ENCODE measurements at regions not wholly inside any gene's neighbourhood (a gene's known extent, or its start where the extent isn't known, plus 50 kb on each side); places are given as distances from the start of the nearest gene placed in this dataset.

DNA sequence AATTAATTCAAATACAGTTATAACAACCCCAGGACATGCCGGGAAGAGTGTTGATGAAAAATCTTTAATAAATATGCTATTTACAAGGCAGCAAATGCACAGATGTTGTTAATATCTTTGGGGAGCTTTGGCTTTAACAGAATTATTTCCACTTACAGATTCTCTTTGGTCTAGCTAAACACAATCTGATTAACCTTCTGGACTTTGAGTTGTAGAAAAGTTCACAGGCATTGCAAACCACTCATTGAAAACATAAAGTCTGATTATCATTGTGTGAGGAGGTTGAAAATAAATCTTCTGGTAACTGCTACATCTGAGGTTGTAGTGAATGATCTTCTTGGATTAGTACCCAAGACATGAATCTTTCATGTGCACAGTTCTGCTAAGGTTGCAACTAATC is 255.6 kb downstream of the LHFPL1 start (continued):
- TF ChIP-seq, protein P1, sequence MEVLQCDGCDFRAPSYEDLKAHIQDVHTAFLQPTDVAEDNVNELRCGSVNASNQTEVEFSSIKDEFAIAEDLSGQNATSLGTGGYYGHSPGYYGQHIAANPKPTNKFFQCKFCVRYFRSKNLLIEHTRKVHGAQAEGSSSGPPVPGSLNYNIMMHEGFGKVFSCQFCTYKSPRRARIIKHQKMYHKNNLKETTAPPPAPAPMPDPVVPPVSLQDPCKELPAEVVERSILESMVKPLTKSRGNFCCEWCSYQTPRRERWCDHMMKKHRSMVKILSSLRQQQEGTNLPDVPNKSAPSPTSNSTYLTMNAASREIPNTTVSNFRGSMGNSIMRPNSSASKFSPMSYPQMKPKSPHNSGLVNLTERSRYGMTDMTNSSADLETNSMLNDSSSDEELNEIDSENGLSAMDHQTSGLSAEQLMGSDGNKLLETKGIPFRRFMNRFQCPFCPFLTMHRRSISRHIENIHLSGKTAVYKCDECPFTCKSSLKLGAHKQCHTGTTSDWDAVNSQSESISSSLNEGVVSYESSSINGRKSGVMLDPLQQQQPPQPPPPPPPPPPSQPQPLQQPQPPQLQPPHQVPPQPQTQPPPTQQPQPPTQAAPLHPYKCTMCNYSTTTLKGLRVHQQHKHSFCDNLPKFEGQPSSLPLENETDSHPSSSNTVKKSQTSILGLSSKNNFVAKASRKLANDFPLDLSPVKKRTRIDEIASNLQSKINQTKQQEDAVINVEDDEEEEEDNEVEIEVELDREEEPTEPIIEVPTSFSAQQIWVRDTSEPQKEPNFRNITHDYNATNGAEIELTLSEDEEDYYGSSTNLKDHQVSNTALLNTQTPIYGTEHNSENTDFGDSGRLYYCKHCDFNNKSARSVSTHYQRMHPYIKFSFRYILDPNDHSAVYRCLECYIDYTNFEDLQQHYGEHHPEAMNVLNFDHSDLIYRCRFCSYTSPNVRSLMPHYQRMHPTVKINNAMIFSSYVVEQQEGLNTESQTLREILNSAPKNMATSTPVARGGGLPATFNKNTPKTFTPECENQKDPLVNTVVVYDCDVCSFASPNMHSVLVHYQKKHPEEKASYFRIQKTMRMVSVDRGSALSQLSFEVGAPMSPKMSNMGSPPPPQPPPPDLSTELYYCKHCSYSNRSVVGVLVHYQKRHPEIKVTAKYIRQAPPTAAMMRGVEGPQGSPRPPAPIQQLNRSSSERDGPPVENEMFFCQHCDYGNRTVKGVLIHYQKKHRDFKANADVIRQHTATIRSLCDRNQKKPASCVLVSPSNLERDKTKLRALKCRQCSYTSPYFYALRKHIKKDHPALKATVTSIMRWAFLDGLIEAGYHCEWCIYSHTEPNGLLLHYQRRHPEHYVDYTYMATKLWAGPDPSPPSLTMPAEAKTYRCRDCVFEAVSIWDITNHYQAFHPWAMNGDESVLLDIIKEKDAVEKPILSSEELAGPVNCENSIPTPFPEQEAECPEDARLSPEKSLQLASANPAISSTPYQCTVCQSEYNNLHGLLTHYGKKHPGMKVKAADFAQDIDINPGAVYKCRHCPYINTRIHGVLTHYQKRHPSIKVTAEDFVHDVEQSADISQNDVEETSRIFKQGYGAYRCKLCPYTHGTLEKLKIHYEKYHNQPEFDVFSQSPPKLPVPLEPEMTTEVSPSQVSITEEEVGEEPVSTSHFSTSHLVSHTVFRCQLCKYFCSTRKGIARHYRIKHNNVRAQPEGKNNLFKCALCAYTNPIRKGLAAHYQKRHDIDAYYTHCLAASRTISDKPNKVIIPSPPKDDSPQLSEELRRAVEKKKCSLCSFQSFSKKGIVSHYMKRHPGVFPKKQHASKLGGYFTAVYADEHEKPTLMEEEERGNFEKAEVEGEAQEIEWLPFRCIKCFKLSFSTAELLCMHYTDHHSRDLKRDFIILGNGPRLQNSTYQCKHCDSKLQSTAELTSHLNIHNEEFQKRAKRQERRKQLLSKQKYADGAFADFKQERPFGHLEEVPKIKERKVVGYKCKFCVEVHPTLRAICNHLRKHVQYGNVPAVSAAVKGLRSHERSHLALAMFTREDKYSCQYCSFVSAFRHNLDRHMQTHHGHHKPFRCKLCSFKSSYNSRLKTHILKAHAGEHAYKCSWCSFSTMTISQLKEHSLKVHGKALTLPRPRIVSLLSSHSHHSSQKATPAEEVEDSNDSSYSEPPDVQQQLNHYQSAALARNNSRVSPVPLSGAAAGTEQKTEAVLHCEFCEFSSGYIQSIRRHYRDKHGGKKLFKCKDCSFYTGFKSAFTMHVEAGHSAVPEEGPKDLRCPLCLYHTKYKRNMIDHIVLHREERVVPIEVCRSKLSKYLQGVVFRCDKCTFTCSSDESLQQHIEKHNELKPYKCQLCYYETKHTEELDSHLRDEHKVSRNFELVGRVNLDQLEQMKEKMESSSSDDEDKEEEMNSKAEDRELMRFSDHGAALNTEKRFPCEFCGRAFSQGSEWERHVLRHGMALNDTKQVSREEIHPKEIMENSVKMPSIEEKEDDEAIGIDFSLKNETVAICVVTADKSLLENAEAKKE (CRISPR knock-in tag; IDR thresholded peaks at IDR 0.05): no peak

DNA sequence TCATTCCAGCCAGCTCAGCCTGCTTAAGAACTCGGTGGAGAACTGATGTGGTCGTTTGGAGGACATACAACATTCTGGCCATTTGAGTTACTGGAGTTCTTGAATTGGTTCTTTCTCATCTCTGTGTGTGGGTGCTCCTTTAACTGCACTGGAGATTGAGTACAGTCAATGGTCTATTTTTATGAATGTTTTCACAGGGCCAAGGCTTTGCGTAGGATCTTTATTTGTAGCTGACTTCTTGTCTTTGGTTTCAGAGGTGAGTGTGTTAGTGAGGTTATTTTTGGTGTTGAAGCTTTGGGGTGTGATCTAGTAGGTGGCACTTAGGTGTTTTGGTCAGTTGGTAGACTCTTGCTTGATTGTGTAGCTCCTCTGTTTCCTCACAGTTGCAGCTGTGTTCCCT is 288.4 kb downstream of the LHFPL1 start:
- no peak overlapping the region for H3K4me3 ChIP-seq
- H4K20me1 ChIP-seq (replicated peaks; ENCODE audit: insufficient read depth): no peaks in the 10 kb centered on the region
- Mint-ChIP-seq H3K4me1 (no peaks in the 10 kb centered on the region), H3K27me3 (ENCODE audit: insufficient read depth, low read depth, poor library complexity) (no peaks in the 10 kb centered on the region), H3K9me3 (no peaks in the 10 kb centered on the region), H3K27ac (peak overlapping the region; percentile 31; the same call in 1 of the 2 replicates), H3K36me3 (ENCODE audit: low read depth) (no peaks in the 10 kb centered on the region), H3K4me3 (no peak overlapping the region; the same call in 2 of the 3 replicates)
- no peaks in the 10 kb centered on the region for H3K27me3 ChIP-seq (ENCODE audit: insufficient read depth)
- TF ChIP-seq POLR2AphosphoS5 (IDR thresholded peaks at IDR 0.05; ENCODE audit: low read depth) (no peak), EZH2 (IDR thresholded peaks at IDR 0.05; ENCODE audit: low read depth, unreplicated experiment) (no peak), ZNF114 (CRISPR knock-in tag; IDR thresholded peaks at IDR 0.05) (no peak), STAT1 (IDR thresholded peaks at IDR 0.05; ENCODE audit: unreplicated experiment) (no peak), CREB1 (CRISPR knock-in tag; IDR thresholded peaks at IDR 0.05; ENCODE audit: low read depth) (no peak), NANOG (IDR thresholded peaks at IDR 0.05; ENCODE audit: borderline replicate concordance) (no peak), EZH2phosphoT487 (IDR thresholded peaks at IDR 0.05; ENCODE audit: unreplicated experiment) (no peak)
- TF ChIP-seq, protein P2, sequence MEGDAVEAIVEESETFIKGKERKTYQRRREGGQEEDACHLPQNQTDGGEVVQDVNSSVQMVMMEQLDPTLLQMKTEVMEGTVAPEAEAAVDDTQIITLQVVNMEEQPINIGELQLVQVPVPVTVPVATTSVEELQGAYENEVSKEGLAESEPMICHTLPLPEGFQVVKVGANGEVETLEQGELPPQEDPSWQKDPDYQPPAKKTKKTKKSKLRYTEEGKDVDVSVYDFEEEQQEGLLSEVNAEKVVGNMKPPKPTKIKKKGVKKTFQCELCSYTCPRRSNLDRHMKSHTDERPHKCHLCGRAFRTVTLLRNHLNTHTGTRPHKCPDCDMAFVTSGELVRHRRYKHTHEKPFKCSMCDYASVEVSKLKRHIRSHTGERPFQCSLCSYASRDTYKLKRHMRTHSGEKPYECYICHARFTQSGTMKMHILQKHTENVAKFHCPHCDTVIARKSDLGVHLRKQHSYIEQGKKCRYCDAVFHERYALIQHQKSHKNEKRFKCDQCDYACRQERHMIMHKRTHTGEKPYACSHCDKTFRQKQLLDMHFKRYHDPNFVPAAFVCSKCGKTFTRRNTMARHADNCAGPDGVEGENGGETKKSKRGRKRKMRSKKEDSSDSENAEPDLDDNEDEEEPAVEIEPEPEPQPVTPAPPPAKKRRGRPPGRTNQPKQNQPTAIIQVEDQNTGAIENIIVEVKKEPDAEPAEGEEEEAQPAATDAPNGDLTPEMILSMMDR (conservative IDR thresholded peaks at IDR 0.05; ENCODE audit: low read depth in 2 of 2): no peak
- TF ChIP-seq, protein P1 (CRISPR knock-in tag; IDR thresholded peaks at IDR 0.05): no peak
- H3K4me2 ChIP-seq: no peak overlapping the region
- H2AFZ ChIP-seq: no peak overlapping the region
- DNase-seq (ENCODE audit: low spot score): no peak
- H3K9me2 ChIP-seq (ENCODE audit: insufficient read depth): no peaks in the 10 kb centered on the region
- H3K27ac ChIP-seq (ENCODE audit: low read depth): no peak overlapping the region
- no peaks in the 10 kb centered on the region for H3K4me1 ChIP-seq (ENCODE audit: insufficient read depth)
- H3F3A ChIP-seq (replicated peaks; ENCODE audit: low read depth): no peaks in the 10 kb centered on the region
- H3K36me3 ChIP-seq (ENCODE audit: insufficient read depth): no peaks in the 10 kb centered on the region
- H3K79me2 ChIP-seq (replicated peaks; ENCODE audit: insufficient read depth): no peaks in the 10 kb centered on the region
- no peak for ATAC-seq
